Mesenchymal stem cell (in vitro differentiated cells and primary cell): ENCODE measurements at regions not wholly inside any gene's neighbourhood (a gene's known extent, or its start where the extent isn't known, plus 50 kb on each side); places are given as distances from the start of the nearest gene placed in this dataset.

Experiments
- DNase-seq: peaks from one replicate; pipeline ENCODE4 v3.0.0-alpha.2; 2013
- H2AFZ ChIP-seq: one replicate; pipeline ENCODE4 v1.6.1; 2013; ENCODE audit warnings: low read depth, mild to moderate bottlenecking, control low read depth, inconsistent platforms, low read length, moderate library complexity
- H2AK5ac ChIP-seq: 2 replicates; pipeline ENCODE4 v1.6.1; 2013; ENCODE audit warnings: low read length, moderate library complexity, mild to moderate bottlenecking, inconsistent platforms; ENCODE audit not compliant: severe bottlenecking
- H2BK120ac ChIP-seq: one replicate; pipeline ENCODE4 v1.6.1; 2013; ENCODE audit warnings: low read depth, mild to moderate bottlenecking, inconsistent platforms, low read length, moderate library complexity
- H2BK12ac ChIP-seq, 2 experiments: one replicate each; pipeline ENCODE4 v1.6.1; 2013; ENCODE audit warnings: inconsistent platforms in 2 of 2, low read length in 2 of 2, mild to moderate bottlenecking in 2 of 2, moderate library complexity in 2 of 2, control low read depth in 1 of 2
- H2BK15ac ChIP-seq: one replicate; pipeline ENCODE4 v1.6.1; 2013; ENCODE audit warnings: mild to moderate bottlenecking, low read depth, inconsistent platforms; ENCODE audit not compliant: poor library complexity, severe bottlenecking
- H2BK5ac ChIP-seq: 2 replicates; pipeline ENCODE4 v1.6.1; 2013; ENCODE audit warnings: low read depth, mild to moderate bottlenecking, low read length, control low read depth, inconsistent platforms; ENCODE audit not compliant: poor library complexity, severe bottlenecking
- H3K14ac ChIP-seq, 2 experiments: one replicate each; pipeline ENCODE4 v1.6.1; 2013; ENCODE audit warnings: inconsistent platforms in 2 of 2, low read length in 2 of 2, control low read depth in 1 of 2, mild to moderate bottlenecking in 1 of 2, moderate library complexity in 1 of 2
- H3K18ac ChIP-seq, 2 experiments: one replicate each; pipeline ENCODE4 v1.6.1; 2013; ENCODE audit warnings: inconsistent platforms in 2 of 2, low read length in 2 of 2, control low read depth in 1 of 2, low read depth in 1 of 2, mild to moderate bottlenecking in 1 of 2
- H3K23ac ChIP-seq, 2 experiments: one replicate each; pipeline ENCODE4 v1.6.1; 2013; ENCODE audit warnings: inconsistent platforms in 2 of 2, low read length in 2 of 2, mild to moderate bottlenecking in 2 of 2, moderate library complexity in 2 of 2, control low read depth in 1 of 2
- H3K27ac ChIP-seq: 2 replicates; pipeline ENCODE4 v1.5.1; 2013; ENCODE audit warnings: mild to moderate bottlenecking, moderate library complexity, low read length, control low read depth, inconsistent platforms; ENCODE audit not compliant: poor library complexity, severe bottlenecking
- H3K27me3 ChIP-seq, 2 experiments: 2 replicates each; pipeline versions ENCODE4 v1.6.1 to v1.7.0; 2013; ENCODE audit warnings: low read length in 2 of 2, mild to moderate bottlenecking in 2 of 2, moderate library complexity in 2 of 2, control low read depth in 1 of 2, inconsistent platforms in 1 of 2; ENCODE audit not compliant: control insufficient read depth in 1 of 2, insufficient read depth in 1 of 2
- H3K36me3 ChIP-seq, 2 experiments: 2 replicates each; pipeline versions ENCODE4 v1.6.1 to v1.7.0; 2013; ENCODE audit warnings: low read length in 2 of 2, control low read depth in 1 of 2, inconsistent platforms in 1 of 2, low read depth in 1 of 2, mild to moderate bottlenecking in 1 of 2; ENCODE audit not compliant: insufficient read depth in 2 of 2, control insufficient read depth in 1 of 2
- H3K4ac ChIP-seq, 2 experiments: one replicate each; pipeline ENCODE4 v1.6.1; 2013; ENCODE audit warnings: inconsistent platforms in 2 of 2, low read length in 2 of 2, mild to moderate bottlenecking in 2 of 2, moderate library complexity in 2 of 2, control low read depth in 1 of 2, low read depth in 1 of 2
- H3K4me1 ChIP-seq: 2 replicates; pipeline ENCODE4 v1.6.1; 2013; ENCODE audit warnings: low read depth, low read length, control low read depth; ENCODE audit not compliant: control insufficient read depth, insufficient read depth
- H3K4me2 ChIP-seq: 2 replicates; pipeline ENCODE4 v1.6.1; 2013; ENCODE audit warnings: low read length, mild to moderate bottlenecking, inconsistent platforms; ENCODE audit not compliant: poor library complexity, severe bottlenecking
- H3K4me3 ChIP-seq, 2 experiments: 2 replicates each; pipeline versions ENCODE4 v1.5.1 to v1.7.0; 2013; ENCODE audit warnings: low read length in 2 of 2, mild to moderate bottlenecking in 2 of 2, control low read depth in 1 of 2, low read depth in 1 of 2; ENCODE audit not compliant: insufficient read depth in 1 of 2
- H3K79me1 ChIP-seq: replicated peaks from 2 replicates; pipeline ENCODE4 v1.6.1; 2013; ENCODE audit warnings: mild to moderate bottlenecking, control low read depth, low read length, inconsistent platforms; ENCODE audit not compliant: poor library complexity, severe bottlenecking
- H3K9ac ChIP-seq: 2 replicates; pipeline ENCODE4 v1.7.0; 2013; ENCODE audit warnings: mild to moderate bottlenecking, low read length, moderate library complexity
- H3K9me3 ChIP-seq: 2 replicates; pipeline ENCODE4 v1.7.0; 2013; ENCODE audit warnings: mild to moderate bottlenecking, low read length; ENCODE audit not compliant: control insufficient read depth
- H4K8ac ChIP-seq: one replicate; pipeline ENCODE4 v1.6.1; 2013; ENCODE audit warnings: inconsistent platforms, mild to moderate bottlenecking, low read length, moderate library complexity
- H4K91ac ChIP-seq: one replicate; pipeline ENCODE4 v1.6.1; 2013; ENCODE audit warnings: mild to moderate bottlenecking, low read length, inconsistent platforms
- WGBS: methylation state at CpG from one replicate; pipeline ENCODE4 v1.1.7; 2013; ENCODE audit warnings: mixed read lengths; 5-methylcytosine and 5-hydroxymethylcytosine counted together

DNA sequence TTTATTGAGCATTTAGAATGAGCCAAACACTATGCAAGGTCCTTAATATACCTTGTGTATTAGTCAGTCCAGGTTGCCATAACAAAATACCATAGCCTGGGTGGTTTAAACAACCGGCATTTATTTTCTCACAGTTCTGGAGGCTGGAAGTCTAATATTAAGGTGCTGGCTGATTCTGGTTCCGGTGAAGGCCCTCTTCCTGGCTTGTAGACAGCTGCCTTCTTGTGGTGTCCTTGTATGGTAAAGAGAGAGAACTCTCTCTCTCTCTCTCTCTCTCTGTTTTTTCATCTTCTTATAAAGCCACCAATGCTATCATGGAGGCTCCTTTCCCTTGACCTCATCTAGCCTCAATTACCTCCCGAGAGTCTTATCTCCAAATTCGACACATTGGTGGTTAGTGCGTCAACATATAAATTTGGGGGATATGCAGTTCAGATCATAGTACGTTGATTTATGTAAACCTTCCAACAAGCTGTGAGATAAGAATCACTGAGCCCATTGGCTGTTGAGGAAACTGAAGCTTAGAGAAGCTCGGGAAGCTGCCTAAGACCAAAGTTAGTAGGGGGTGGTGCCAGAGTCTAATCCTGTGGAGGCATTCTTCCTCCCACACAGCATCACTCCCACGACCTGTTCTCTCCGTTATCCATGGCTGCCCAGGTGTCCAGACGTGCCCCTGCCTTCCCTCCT is 298.0 kb upstream of the PROK2 start:
- H2BK5ac ChIP-seq: no peak overlapping the region
- no peak overlapping the region for H3K4ac ChIP-seq
- H2BK120ac ChIP-seq: no peak overlapping the region
- no peak overlapping the region for H3K4me2 ChIP-seq
- H3K79me1 ChIP-seq: no peaks in the 10 kb centered on the region
- 67% methylated on average over 9 of the region's 10 CpGs for WGBS
- H3K23ac ChIP-seq: no peak overlapping the region
- no peaks in the 10 kb centered on the region for H3K36me3 ChIP-seq
- H4K91ac ChIP-seq: no peak overlapping the region
- H2BK15ac ChIP-seq: no peak overlapping the region
- H3K9ac ChIP-seq: peak overlapping the region; percentile 31
- H3K27ac ChIP-seq: no peak overlapping the region
- H3K14ac ChIP-seq: no peak overlapping the region
- H3K4me3 ChIP-seq: no peak overlapping the region
- no peak overlapping the region for H3K18ac ChIP-seq
- H2AK5ac ChIP-seq: no peak overlapping the region
- peaks cover 0 to 32% of the 10 kb centered on the region in 2 experiments for H3K27me3 ChIP-seq
- H4K8ac ChIP-seq: no peak overlapping the region
- H3K4me1 ChIP-seq: no peaks in the 10 kb centered on the region
- H2BK12ac ChIP-seq: no peak overlapping the region
- no peaks in the 10 kb centered on the region for H3K9me3 ChIP-seq
- DNase-seq: peak; percentile 18
- H2AFZ ChIP-seq: no peak overlapping the region

DNA sequence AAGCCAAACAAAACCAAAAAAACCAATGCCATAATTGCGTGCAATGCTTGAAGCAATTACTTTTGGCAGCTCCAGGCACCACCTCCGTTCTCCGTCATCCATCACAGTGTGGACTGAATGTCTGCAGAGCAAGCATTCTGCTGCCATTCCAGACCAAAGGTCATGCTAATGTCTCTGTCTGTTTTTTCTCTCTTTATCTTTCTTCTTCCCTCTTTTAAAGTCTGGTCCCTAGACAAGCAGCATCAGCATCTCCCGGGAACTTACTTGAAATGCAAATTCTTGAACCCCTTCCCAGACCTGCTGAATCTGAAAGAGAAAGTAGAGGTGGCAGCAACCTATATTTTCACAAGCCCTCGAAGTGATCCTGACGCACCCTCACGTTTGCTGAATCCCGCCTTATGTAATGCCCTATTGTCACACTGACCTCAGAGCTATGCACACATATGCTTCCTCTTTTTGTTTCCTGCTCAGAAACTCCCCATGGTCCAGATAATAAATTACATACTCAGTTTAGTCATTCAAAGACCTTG is 297.3 kb upstream of the PROK2 start:
- no peak overlapping the region for H3K4me3 ChIP-seq
- no peaks in the 10 kb centered on the region for H3K4me1 ChIP-seq
- H4K91ac ChIP-seq: no peak overlapping the region
- H3K36me3 ChIP-seq: no peaks in the 10 kb centered on the region
- no peak overlapping the region for H2BK15ac ChIP-seq
- no peak overlapping the region for H3K14ac ChIP-seq
- peak; percentile 84 for DNase-seq
- no peak overlapping the region for H2BK120ac ChIP-seq
- H3K9ac ChIP-seq: peak overlapping the region; percentile 31
- no peak overlapping the region for H2AK5ac ChIP-seq
- H4K8ac ChIP-seq: no peak overlapping the region
- no peak overlapping the region for H2BK5ac ChIP-seq
- H2BK12ac ChIP-seq: peak overlapping the region in 1 of 2 experiments; percentile 34
- no peak overlapping the region for H3K4me2 ChIP-seq
- H3K9me3 ChIP-seq: no peaks in the 10 kb centered on the region
- H3K79me1 ChIP-seq: no peaks in the 10 kb centered on the region
- H3K27ac ChIP-seq: no peak overlapping the region
- no peak overlapping the region for H3K4ac ChIP-seq
- H3K27me3 ChIP-seq: peaks cover 0 to 32% of the 10 kb centered on the region in 2 experiments
- H3K23ac ChIP-seq: no peak overlapping the region
- 22% methylated on average over 8 of the region's 8 CpGs for WGBS
- no peak overlapping the region for H2AFZ ChIP-seq
- H3K18ac ChIP-seq: no peak overlapping the region

DNA sequence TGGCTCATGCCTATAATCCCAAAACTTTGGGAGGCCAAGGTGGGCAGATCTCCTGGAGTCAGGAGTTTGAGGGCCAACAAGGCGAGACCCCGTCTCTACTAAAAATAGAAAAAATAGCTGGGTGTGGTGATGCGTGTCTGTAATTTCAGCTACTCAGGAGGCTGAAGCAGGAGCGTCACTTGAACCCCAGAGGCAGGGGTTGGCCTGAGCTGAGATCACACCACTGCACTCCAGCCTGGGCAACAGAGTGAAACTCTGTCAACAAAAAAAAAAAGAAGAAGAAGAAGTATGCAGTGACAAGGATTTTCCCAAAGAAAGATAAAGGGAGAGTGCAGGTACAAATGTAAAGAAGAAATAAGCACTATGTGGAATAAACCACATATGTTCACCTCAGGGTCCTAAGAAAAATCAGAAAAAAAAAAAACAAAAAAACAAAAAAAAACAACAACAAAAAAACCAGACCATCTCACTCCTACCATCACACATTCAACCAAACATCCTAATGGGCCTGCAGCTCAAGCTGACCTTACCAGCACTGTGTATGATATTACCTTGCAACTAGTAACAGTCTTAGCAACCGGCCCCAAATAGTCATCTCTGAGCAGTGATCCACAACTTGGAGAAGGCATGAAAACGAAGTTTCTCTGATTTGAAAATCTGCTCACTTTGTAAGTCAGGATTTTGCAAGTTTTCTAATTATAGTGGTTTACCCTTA is 296.7 kb upstream of the PROK2 start:
- Histone ChIP-seq H3K27ac (no peak overlapping the region), H2AFZ (no peak overlapping the region), H4K91ac (peak overlapping the region; percentile 55), H3K9me3 (peaks cover under 1% of the 10 kb centered on the region), H3K23ac (peak overlapping the region in 1 of 2 experiments; percentile 76), H2AK5ac (no peak overlapping the region), H2BK120ac (no peak overlapping the region), H2BK5ac (no peak overlapping the region), H3K4me3 (no peak overlapping the region), H3K4me2 (no peak overlapping the region), H3K27me3 (peaks cover 0 to 32% of the 10 kb centered on the region in 2 experiments), H3K79me1 (no peaks in the 10 kb centered on the region), H3K9ac (peak overlapping the region; percentile 46), H4K8ac (no peak overlapping the region), H2BK15ac (no peak overlapping the region), H3K18ac (peak overlapping the region in 1 of 2 experiments; percentile 82), H3K4ac (no peak overlapping the region), H2BK12ac (peak overlapping the region; percentile 50 to 73), H3K14ac (no peak overlapping the region), H3K4me1 (no peaks in the 10 kb centered on the region), H3K36me3 (no peaks in the 10 kb centered on the region)
- 76% methylated on average over 6 of the region's 6 CpGs for WGBS
- no peak for DNase-seq

DNA sequence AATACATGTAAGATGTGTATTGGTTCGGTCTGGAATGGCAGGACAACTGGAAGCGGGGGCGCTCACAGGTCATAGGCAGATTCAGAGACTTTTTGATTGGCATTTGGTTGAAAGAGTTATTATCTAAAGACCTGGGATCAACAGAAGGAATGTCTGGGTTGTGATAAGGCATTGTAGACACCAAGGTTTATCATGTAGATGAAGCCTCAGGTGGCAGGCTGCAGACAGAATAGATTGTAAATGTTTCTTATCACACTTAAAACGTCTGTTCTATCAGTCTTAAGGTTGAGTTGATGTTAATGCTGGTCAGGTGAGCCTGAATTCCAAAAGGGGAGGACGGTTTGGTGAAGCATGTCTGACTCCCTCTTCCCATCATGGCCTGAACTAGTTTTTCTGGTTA is 295.9 kb upstream of the PROK2 start:
- H4K8ac ChIP-seq: no peak overlapping the region
- H3K27ac ChIP-seq: no peak overlapping the region
- 94% methylated on average over 5 of the region's 5 CpGs for WGBS
- H2BK15ac ChIP-seq: no peak overlapping the region
- H3K36me3 ChIP-seq: no peaks in the 10 kb centered on the region
- H2BK120ac ChIP-seq: no peak overlapping the region
- H3K4me2 ChIP-seq: no peak overlapping the region
- H3K9ac ChIP-seq: no peak overlapping the region
- no peak overlapping the region for H3K4ac ChIP-seq
- peak overlapping the region in 1 of 2 experiments; percentile 50 for H2BK12ac ChIP-seq
- no peak overlapping the region for H4K91ac ChIP-seq
- no peak overlapping the region for H2BK5ac ChIP-seq
- H2AFZ ChIP-seq: no peak overlapping the region
- no peak overlapping the region for H3K18ac ChIP-seq
- H3K14ac ChIP-seq: no peak overlapping the region
- peaks cover 3% of the 10 kb centered on the region for H3K9me3 ChIP-seq
- H3K79me1 ChIP-seq: no peaks in the 10 kb centered on the region
- H3K23ac ChIP-seq: no peak overlapping the region
- DNase-seq: no peak
- no peak overlapping the region for H3K4me3 ChIP-seq
- H3K27me3 ChIP-seq: peaks cover 0 to 30% of the 10 kb centered on the region in 2 experiments
- H3K4me1 ChIP-seq: no peaks in the 10 kb centered on the region
- H2AK5ac ChIP-seq: no peak overlapping the region
